ENCODE measurements at regions not wholly inside any gene's neighbourhood (a gene's known extent, or its start where the extent isn't known, plus 50 kb on each side); places are given as distances from the start of the nearest gene placed in this dataset.
"Not testable (repeated sequence)": the region's sequence is repeated elsewhere in the genome, so short reads cannot be mapped to it uniquely, and the experiment has no call there.

- Mint-ChIP-seq H3K4me3 (no peak overlapping the region), H3K27me3 (no peaks in the 10 kb centered on the region)
- POLR2A ChIA-PET = no interaction called here
Observed at GRCh38 chr1:57551476-57551875, 127.6 kb upstream of the DAB1 start.

GRCh38 chr1:57550092-57550491 is 126.2 kb upstream of the DAB1 start:
- Mint-ChIP-seq H3K27ac (no peak overlapping the region), H3K9me3 (no peaks in the 10 kb centered on the region), H3K36me3 (no peaks in the 10 kb centered on the region), H3K4me3 (no peak overlapping the region), H3K4me1 (ENCODE audit: low read depth) (no peaks in the 10 kb centered on the region), H3K27me3 (no peaks in the 10 kb centered on the region)
- POLR2A ChIA-PET = no interaction called here
- CTCF ChIA-PET = no interaction called here
- no peak for DNase-seq
- intact Hi-C loops (cut with micrococcal nuclease) = no loop called here

More at GRCh38 chr1:57551476-57551875, 127.6 kb upstream of the DAB1 start:
- H3K9me3 Mint-ChIP-seq = no peaks in the 10 kb centered on the region
- CTCF ChIA-PET = no interaction called here
- H3K4me1 Mint-ChIP-seq (ENCODE audit: low read depth) = no peaks in the 10 kb centered on the region
- H3K36me3 Mint-ChIP-seq = no peaks in the 10 kb centered on the region
- DNase-seq = no peak
- no peak overlapping the region for H3K27ac Mint-ChIP-seq
- intact Hi-C loops (cut with micrococcal nuclease) = no loop called here

GRCh38 chr1:57549300-57549699 is 125.4 kb upstream of the DAB1 start:
- intact Hi-C loops (cut with micrococcal nuclease) = no loop called here
- POLR2A ChIA-PET = no interaction called here

GRCh38 chr1:57546549-57547330 is 122.9 kb upstream of the DAB1 start:
- ChIA-PET POLR2A (no interaction called here), CTCF (no interaction called here)
- no peaks in the 10 kb centered on the region for H3K27me3 Mint-ChIP-seq
- H3K27ac Mint-ChIP-seq = no peak overlapping the region
- intact Hi-C loops (cut with micrococcal nuclease) = no loop called here
- H3K4me3 Mint-ChIP-seq = no peak overlapping the region
- no peak for DNase-seq
- no peaks in the 10 kb centered on the region for H3K4me1 Mint-ChIP-seq (ENCODE audit: low read depth)
- no peaks in the 10 kb centered on the region for H3K9me3 Mint-ChIP-seq
- H3K36me3 Mint-ChIP-seq = no peaks in the 10 kb centered on the region

More at GRCh38 chr1:57549300-57549699, 125.4 kb upstream of the DAB1 start:
- Mint-ChIP-seq H3K36me3 (no peaks in the 10 kb centered on the region), H3K4me3 (no peak overlapping the region), H3K4me1 (ENCODE audit: low read depth) (no peaks in the 10 kb centered on the region), H3K27me3 (no peaks in the 10 kb centered on the region), H3K27ac (no peak overlapping the region), H3K9me3 (no peaks in the 10 kb centered on the region)
- DNase-seq = no peak
- CTCF ChIA-PET = no interaction called here

- CTCF ChIA-PET = no interaction called here
Observed at GRCh38 chr1:57544345-57544744, 120.5 kb upstream of the DAB1 start.

GRCh38 chr1:57536749-57537423 is 113.0 kb upstream of the DAB1 start:
- ChIA-PET POLR2A (no interaction called here), CTCF (no interaction called here)
- intact Hi-C loops (cut with micrococcal nuclease) = no loop called here
- Mint-ChIP-seq H3K9me3 (peaks cover 2% of the 10 kb centered on the region), H3K36me3 (no peaks in the 10 kb centered on the region), H3K27me3 (no peaks in the 10 kb centered on the region), H3K4me1 (ENCODE audit: low read depth) (no peaks in the 10 kb centered on the region), H3K4me3 (no peak overlapping the region), H3K27ac (no peak overlapping the region)
- no peak for DNase-seq

More at GRCh38 chr1:57544345-57544744, 120.5 kb upstream of the DAB1 start:
- H3K27me3 Mint-ChIP-seq = no peaks in the 10 kb centered on the region
- POLR2A ChIA-PET = no interaction called here
- no peak overlapping the region for H3K27ac Mint-ChIP-seq
- H3K36me3 Mint-ChIP-seq = no peaks in the 10 kb centered on the region
- intact Hi-C loops (cut with micrococcal nuclease) = no loop called here
- no peak for DNase-seq
- no peak overlapping the region for H3K4me3 Mint-ChIP-seq
- H3K9me3 Mint-ChIP-seq = peaks cover 2% of the 10 kb centered on the region
- no peaks in the 10 kb centered on the region for H3K4me1 Mint-ChIP-seq (ENCODE audit: low read depth)

- H3K4me1 Mint-ChIP-seq (ENCODE audit: low read depth) = no peaks in the 10 kb centered on the region
- H3K27me3 Mint-ChIP-seq = no peaks in the 10 kb centered on the region
- no peak overlapping the region for H3K27ac Mint-ChIP-seq
- DNase-seq = no peak
- no peak overlapping the region for H3K4me3 Mint-ChIP-seq
- no peaks in the 10 kb centered on the region for H3K36me3 Mint-ChIP-seq
- ChIA-PET CTCF (no interaction called here), POLR2A (no interaction called here)
- intact Hi-C loops (cut with micrococcal nuclease) = no loop called here
- H3K9me3 Mint-ChIP-seq = peaks cover 2% of the 10 kb centered on the region
Observed at GRCh38 chr1:57532299-57532698, 108.4 kb upstream of the DAB1 start.

- POLR2A ChIA-PET; H3K27ac Mint-ChIP-seq; H3K27me3 Mint-ChIP-seq; H3K9me3 Mint-ChIP-seq; DNase-seq; H3K36me3 Mint-ChIP-seq; intact Hi-C loops (cut with micrococcal nuclease); CTCF ChIA-PET; H3K4me1 Mint-ChIP-seq (ENCODE audit: low read depth); H3K4me3 Mint-ChIP-seq: not testable (repeated sequence)
Observed at GRCh38 chr1:57530911-57531260, 107.0 kb upstream of the DAB1 start.

- H3K4me1 Mint-ChIP-seq (ENCODE audit: low read depth) = no peaks in the 10 kb centered on the region
Observed at GRCh38 chr1:57530206-57530910, 106.5 kb upstream of the DAB1 start.

GRCh38 chr1:57522575-57522974 is 98.7 kb upstream of the DAB1 start:
- no peaks in the 10 kb centered on the region for H3K36me3 Mint-ChIP-seq
- H3K4me3 Mint-ChIP-seq = no peak overlapping the region
- no peaks in the 10 kb centered on the region for H3K9me3 Mint-ChIP-seq
- POLR2A ChIA-PET = no interaction called here
- intact Hi-C loops (cut with micrococcal nuclease) = no loop called here
- no peaks in the 10 kb centered on the region for H3K27me3 Mint-ChIP-seq
- CTCF ChIA-PET = no interaction called here
- DNase-seq = no peak
- H3K4me1 Mint-ChIP-seq (ENCODE audit: low read depth) = no peaks in the 10 kb centered on the region
- H3K27ac Mint-ChIP-seq = no peak overlapping the region

More at GRCh38 chr1:57530206-57530910, 106.5 kb upstream of the DAB1 start:
- no peak for DNase-seq
- CTCF ChIA-PET = no interaction called here
- H3K27ac Mint-ChIP-seq = no peak overlapping the region
- no peak overlapping the region for H3K4me3 Mint-ChIP-seq
- H3K36me3 Mint-ChIP-seq = no peaks in the 10 kb centered on the region
- intact Hi-C loops (cut with micrococcal nuclease) = no loop called here
- H3K27me3 Mint-ChIP-seq = no peaks in the 10 kb centered on the region
- POLR2A ChIA-PET = no interaction called here
- H3K9me3 Mint-ChIP-seq = peaks cover 2% of the 10 kb centered on the region

- intact Hi-C loops (cut with micrococcal nuclease) = no loop called here
- no peaks in the 10 kb centered on the region for H3K4me1 Mint-ChIP-seq (ENCODE audit: low read depth)
- H3K4me3 Mint-ChIP-seq = no peak overlapping the region
- ChIA-PET CTCF (no interaction called here), POLR2A (no interaction called here)
- no peak for DNase-seq
- H3K27me3 Mint-ChIP-seq = no peaks in the 10 kb centered on the region
- H3K9me3 Mint-ChIP-seq = no peaks in the 10 kb centered on the region
- no peaks in the 10 kb centered on the region for H3K36me3 Mint-ChIP-seq
- no peak overlapping the region for H3K27ac Mint-ChIP-seq
Observed at GRCh38 chr1:57520743-57521515, 97.1 kb upstream of the DAB1 start.

- H3K36me3 Mint-ChIP-seq = no peaks in the 10 kb centered on the region
Observed at GRCh38 chr1:57518496-57518895, 94.6 kb upstream of the DAB1 start.

More at GRCh38 chr1:57518496-57518895, 94.6 kb upstream of the DAB1 start:
- no peaks in the 10 kb centered on the region for H3K27me3 Mint-ChIP-seq
- no peak overlapping the region for H3K27ac Mint-ChIP-seq
- H3K4me1 Mint-ChIP-seq (ENCODE audit: low read depth) = no peaks in the 10 kb centered on the region
- H3K4me3 Mint-ChIP-seq = no peak overlapping the region
- no peaks in the 10 kb centered on the region for H3K9me3 Mint-ChIP-seq
- intact Hi-C loops (cut with micrococcal nuclease) = no loop called here
- no peak for DNase-seq
- POLR2A ChIA-PET = no interaction called here
- CTCF ChIA-PET = no interaction called here
